ENCODE measurements at regions not wholly inside any gene's neighbourhood (a gene's known extent, or its start where the extent isn't known, plus 50 kb on each side); places are given as distances from the start of the nearest gene placed in this dataset.

GRCh38 chr1:25096307-25097150 lies 135.8 kb downstream of the SYF2 start:
- H3K4me3 ChIP-seq (ENCODE audit: low read depth, low read length), result no peak overlapping the region
- TF ChIP-seq CTCF (IDR thresholded peaks at IDR 0.05; ENCODE audit: borderline replicate concordance, insufficient read depth, low read depth, low read length), result no peak

DNA sequence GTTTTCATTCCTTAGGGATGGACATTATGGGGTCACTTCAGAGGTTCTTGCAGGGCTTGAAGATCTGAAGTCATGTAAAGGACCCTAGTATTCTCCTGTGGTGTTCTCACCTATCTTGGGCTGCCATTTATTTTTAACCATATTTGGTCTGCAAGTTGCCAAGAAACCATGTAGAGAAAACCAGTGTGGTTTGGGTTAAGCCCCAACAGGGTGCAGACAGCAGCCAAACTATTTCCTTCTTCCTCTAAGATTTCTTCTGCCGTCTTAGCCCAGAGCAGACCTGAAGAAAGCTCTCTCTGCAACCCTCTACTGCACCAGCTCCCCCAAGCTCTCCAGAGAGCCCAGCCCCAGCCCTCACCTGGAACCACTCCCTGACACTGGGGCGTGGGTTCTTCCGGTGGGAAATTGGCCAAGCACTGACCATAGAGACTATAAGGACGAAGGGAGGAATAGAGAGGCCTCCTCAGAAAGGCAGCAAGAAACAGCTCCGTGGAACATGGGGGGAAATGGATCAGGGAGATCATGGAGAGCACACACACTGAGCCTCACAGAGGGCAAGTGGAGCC lies 136.6 kb downstream of the SYF2 start:
- TF ChIP-seq CTCF (IDR thresholded peaks at IDR 0.05; ENCODE audit: borderline replicate concordance, insufficient read depth, low read depth, low read length), result no peak
- no peak overlapping the region for H3K4me3 ChIP-seq (ENCODE audit: low read depth, low read length)

DNA sequence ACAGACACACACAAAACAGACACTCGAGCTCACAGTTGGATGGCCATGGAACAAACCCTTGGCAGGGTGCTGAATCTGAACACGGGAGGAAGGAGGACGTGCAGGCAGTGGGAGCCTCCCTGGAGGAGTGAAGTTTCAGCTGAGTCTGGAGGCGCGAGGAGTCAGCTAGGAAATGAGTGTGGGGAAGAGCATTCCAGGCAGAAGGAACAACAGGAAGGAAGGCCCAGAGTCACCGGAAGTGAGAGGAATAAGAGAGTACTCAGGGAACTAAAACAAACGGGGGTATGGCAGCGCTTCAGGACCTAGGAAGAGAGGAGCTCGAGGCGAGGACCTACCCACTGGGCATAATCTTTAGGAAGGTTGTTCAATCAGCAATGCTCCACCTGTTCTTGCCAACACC lies 137.3 kb downstream of the SYF2 start:
- TF ChIP-seq CTCF (IDR thresholded peaks at IDR 0.05; ENCODE audit: borderline replicate concordance, insufficient read depth, low read depth, low read length), result no peak
- no peak overlapping the region for H3K4me3 ChIP-seq (ENCODE audit: low read depth, low read length)

DNA sequence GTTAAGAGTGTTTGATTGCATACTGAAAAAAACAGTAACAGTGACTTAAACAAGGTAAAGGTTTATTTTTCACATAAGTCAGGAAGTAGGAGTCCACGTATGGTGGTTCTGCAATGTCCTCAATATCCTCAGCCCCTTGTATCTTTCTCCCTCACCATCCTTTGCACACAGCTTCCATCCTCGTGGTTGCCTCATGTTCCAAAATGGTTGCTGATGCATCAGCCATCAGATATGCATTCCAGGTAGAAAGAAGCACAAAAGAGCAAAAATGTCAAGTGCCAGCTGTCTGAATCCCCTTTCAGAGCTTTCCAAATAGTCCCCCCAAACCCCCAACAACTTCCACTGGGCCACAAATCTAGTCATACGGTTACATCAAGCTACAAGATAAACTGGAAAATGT lies 138.1 kb downstream of the SYF2 start:
- no peak overlapping the region for H3K4me3 ChIP-seq (ENCODE audit: low read depth, low read length)
- TF ChIP-seq CTCF (IDR thresholded peaks at IDR 0.05; ENCODE audit: borderline replicate concordance, insufficient read depth, low read depth, low read length), result no peak

DNA sequence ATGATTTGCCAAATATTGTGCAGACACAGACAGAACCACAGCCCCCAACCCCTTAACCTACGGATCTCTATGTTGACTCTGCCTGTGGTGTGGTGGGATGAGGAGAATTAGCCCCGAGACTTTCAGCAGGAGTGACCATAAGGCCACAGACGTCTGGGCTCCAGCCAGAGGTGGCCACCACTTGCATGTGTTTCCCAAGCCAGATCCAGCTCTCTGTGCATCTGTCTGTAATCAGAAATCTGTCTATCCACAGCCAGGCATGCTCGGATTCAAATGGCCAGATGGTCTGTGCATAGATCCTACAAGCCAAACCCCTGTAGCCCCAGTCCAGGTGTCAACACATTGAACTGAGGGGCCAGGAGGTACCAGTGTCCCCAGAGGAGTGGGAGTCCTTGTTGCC lies 140.6 kb downstream of the SYF2 start:
- H3K4me3 ChIP-seq (ENCODE audit: low read depth, low read length), result no peak overlapping the region
- TF ChIP-seq CTCF (IDR thresholded peaks at IDR 0.05; ENCODE audit: borderline replicate concordance, insufficient read depth, low read depth, low read length), result no peak

- no peak overlapping the region for H3K4me3 ChIP-seq (ENCODE audit: low read depth, low read length)
- no peak for TF ChIP-seq CTCF (IDR thresholded peaks at IDR 0.05; ENCODE audit: borderline replicate concordance, insufficient read depth, low read depth, low read length)
These were observed 141.4 kb downstream of the SYF2 start for GRCh38 chr1:25090707-25091422.

Data from GM12875 (cell line).